ENCODE measurements at regions not wholly inside any gene's neighbourhood (a gene's known extent, or its start where the extent isn't known, plus 50 kb on each side); places are given as distances from the start of the nearest gene placed in this dataset.
"Not testable (repeated sequence)": the region's sequence is repeated elsewhere in the genome, so short reads cannot be mapped to it uniquely, and the experiment has no call there.

GRCh38 chr11:50102916-50103315 lies 70.2 kb downstream of the OR4C45 start:
- Histone ChIP-seq H3K23ac (ENCODE audit: insufficient read length, low read depth, low read length) (no peak overlapping the region), H2BK5ac (ENCODE audit: insufficient read length, low read length) (no peak overlapping the region), H3K79me2 (ENCODE audit: insufficient read depth, low read length) (no peaks in the 10 kb centered on the region), H3K4ac (ENCODE audit: low read depth, low read length) (no peak overlapping the region), H3K9ac (ENCODE audit: extremely low read depth, insufficient read length, low read length) (no peak overlapping the region), H4K91ac (ENCODE audit: insufficient read length, low read depth, low read length) (no peak overlapping the region), H3K27ac (ENCODE audit: insufficient read length, low read depth, low read length) (no peak overlapping the region), H3K56ac (ENCODE audit: insufficient read length, low read depth, low read length) (no peak overlapping the region), H3T11ph (ENCODE audit: low read length) (no peak overlapping the region), H2BK15ac (ENCODE audit: low read depth, low read length) (no peak overlapping the region), H4K8ac (replicated peaks; ENCODE audit: insufficient read length, low read depth, low read length) (no peak overlapping the region), H3K9me3 (ENCODE audit: control insufficient read depth, low read depth, low read length) (peaks cover 86% of the 10 kb centered on the region), H3K4me1 (ENCODE audit: insufficient read depth, low read length) (no peaks in the 10 kb centered on the region), H3K14ac (ENCODE audit: insufficient read depth, low read length) (no peak overlapping the region), H3K79me1 (ENCODE audit: insufficient read depth, low read depth, low read length, poor library complexity, severe bottlenecking) (no peaks in the 10 kb centered on the region), H3K4me2 (ENCODE audit: insufficient read depth, insufficient read length, low read length) (no peak overlapping the region), H2AK5ac (ENCODE audit: insufficient read length, low read length) (no peak overlapping the region), H4K20me1 (ENCODE audit: control insufficient read depth, insufficient read depth, insufficient read length) (no peaks in the 10 kb centered on the region), H4K5ac (ENCODE audit: insufficient read length, low read depth, low read length) (no peak overlapping the region), H3K18ac (ENCODE audit: insufficient read length, low read depth, low read length) (no peak overlapping the region), H2AFZ (ENCODE audit: low read length) (no peak overlapping the region), H3K23me2 (ENCODE audit: insufficient read length, low read depth, low read length, poor library complexity, severe bottlenecking) (no peaks in the 10 kb centered on the region), H3K27me3 (ENCODE audit: insufficient read depth, low read length) (no peaks in the 10 kb centered on the region), H2BK12ac (ENCODE audit: insufficient read length, low read depth, low read length) (no peak overlapping the region), H2BK20ac (ENCODE audit: low read depth, low read length, poor library complexity, severe bottlenecking) (no peak overlapping the region), H2BK120ac (ENCODE audit: low read depth, low read length, poor library complexity, severe bottlenecking) (no peak overlapping the region)
- no peak for TF ChIP-seq CTCF (conservative IDR thresholded peaks at IDR 0.05)
- Mint-ChIP-seq H3K9me3 (peaks cover 86 to 95% of the 10 kb centered on the region in 2 experiments), H3K36me3 (ENCODE audit: insufficient read depth in 1 of 3, low read depth in 3 of 3) (peaks cover 3 to 19% (median 7%) of the 10 kb centered on the region in 3 experiments; a peak in 6 of 7 replicates), H3K4me3 (no peak overlapping the region), H3K27me3 (ENCODE audit: low read depth) (peaks cover 3% of the 10 kb centered on the region), H3K27ac (no peak overlapping the region), H3K4me1 (no peaks in the 10 kb centered on the region)
- no peak for DNase-seq

GRCh38 chr11:50140686-50141085 lies 108.0 kb downstream of the OR4C45 start:
- H3K4ac ChIP-seq (ENCODE audit: low read depth, low read length); H3K23me2 ChIP-seq (ENCODE audit: insufficient read length, low read depth, low read length, poor library complexity, severe bottlenecking); H2BK15ac ChIP-seq (ENCODE audit: low read depth, low read length); H3K4me1 Mint-ChIP-seq; H4K91ac ChIP-seq (ENCODE audit: insufficient read length, low read depth, low read length); H3K4me3 Mint-ChIP-seq; H3K79me2 ChIP-seq (ENCODE audit: insufficient read depth, low read length); H4K5ac ChIP-seq (ENCODE audit: insufficient read length, low read depth, low read length); H3K14ac ChIP-seq (ENCODE audit: insufficient read depth, low read length); H3K27ac ChIP-seq (ENCODE audit: insufficient read length, low read depth, low read length); H3K27me3 ChIP-seq (ENCODE audit: insufficient read depth, low read length); H2BK12ac ChIP-seq (ENCODE audit: insufficient read length, low read depth, low read length); H3K56ac ChIP-seq (ENCODE audit: insufficient read length, low read depth, low read length); H4K8ac ChIP-seq (replicated peaks; ENCODE audit: insufficient read length, low read depth, low read length); H2BK120ac ChIP-seq (ENCODE audit: low read depth, low read length, poor library complexity, severe bottlenecking); H3K9ac ChIP-seq (ENCODE audit: extremely low read depth, insufficient read length, low read length); H2BK5ac ChIP-seq (ENCODE audit: insufficient read length, low read length); H3K23ac ChIP-seq (ENCODE audit: insufficient read length, low read depth, low read length); H2AFZ ChIP-seq (ENCODE audit: low read length); H3T11ph ChIP-seq (ENCODE audit: low read length); H4K20me1 ChIP-seq (ENCODE audit: control insufficient read depth, insufficient read depth, insufficient read length); H3K18ac ChIP-seq (ENCODE audit: insufficient read length, low read depth, low read length); H3K27me3 Mint-ChIP-seq (ENCODE audit: low read depth); DNase-seq; H3K79me1 ChIP-seq (ENCODE audit: insufficient read depth, low read depth, low read length, poor library complexity, severe bottlenecking); H3K4me1 ChIP-seq (ENCODE audit: insufficient read depth, low read length); H3K4me2 ChIP-seq (ENCODE audit: insufficient read depth, insufficient read length, low read length); H2AK5ac ChIP-seq (ENCODE audit: insufficient read length, low read length); H3K27ac Mint-ChIP-seq; H2BK20ac ChIP-seq (ENCODE audit: low read depth, low read length, poor library complexity, severe bottlenecking): not testable (repeated sequence)
- peaks cover 55% of the 10 kb centered on the region for H3K9me3 ChIP-seq (ENCODE audit: control insufficient read depth, low read depth, low read length)
- no CpG with 5 or more reads among the region's 2 CpGs for WGBS (ENCODE audit: extremely low coverage, insufficient read length, low lambda C conversion rate)
- H3K36me3 Mint-ChIP-seq (ENCODE audit: insufficient read depth in 1 of 3, low read depth in 3 of 3): peaks cover 3 to 37% (median 9%) of the 10 kb centered on the region in 3 experiments
- H3K9me3 Mint-ChIP-seq: peaks cover 83 to 89% of the 10 kb centered on the region in 2 experiments

Data from H9 (cell line).